ENCODE measurements at regions not wholly inside any gene's neighbourhood (a gene's known extent, or its start where the extent isn't known, plus 50 kb on each side); places are given as distances from the start of the nearest gene placed in this dataset.

GRCh38 chr14:104382361-104383087 is 197.0 kb upstream of the C14orf180 start:
- TF ChIP-seq, protein P1, sequence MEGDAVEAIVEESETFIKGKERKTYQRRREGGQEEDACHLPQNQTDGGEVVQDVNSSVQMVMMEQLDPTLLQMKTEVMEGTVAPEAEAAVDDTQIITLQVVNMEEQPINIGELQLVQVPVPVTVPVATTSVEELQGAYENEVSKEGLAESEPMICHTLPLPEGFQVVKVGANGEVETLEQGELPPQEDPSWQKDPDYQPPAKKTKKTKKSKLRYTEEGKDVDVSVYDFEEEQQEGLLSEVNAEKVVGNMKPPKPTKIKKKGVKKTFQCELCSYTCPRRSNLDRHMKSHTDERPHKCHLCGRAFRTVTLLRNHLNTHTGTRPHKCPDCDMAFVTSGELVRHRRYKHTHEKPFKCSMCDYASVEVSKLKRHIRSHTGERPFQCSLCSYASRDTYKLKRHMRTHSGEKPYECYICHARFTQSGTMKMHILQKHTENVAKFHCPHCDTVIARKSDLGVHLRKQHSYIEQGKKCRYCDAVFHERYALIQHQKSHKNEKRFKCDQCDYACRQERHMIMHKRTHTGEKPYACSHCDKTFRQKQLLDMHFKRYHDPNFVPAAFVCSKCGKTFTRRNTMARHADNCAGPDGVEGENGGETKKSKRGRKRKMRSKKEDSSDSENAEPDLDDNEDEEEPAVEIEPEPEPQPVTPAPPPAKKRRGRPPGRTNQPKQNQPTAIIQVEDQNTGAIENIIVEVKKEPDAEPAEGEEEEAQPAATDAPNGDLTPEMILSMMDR (IDR thresholded peaks at IDR 0.05), result no peak
- TF ChIP-seq POLR2A (IDR thresholded peaks at IDR 0.05), result no peak
